GDM1 (cell line): ENCODE measurements at regions not wholly inside any gene's neighbourhood (a gene's known extent, or its start where the extent isn't known, plus 50 kb on each side); places are given as distances from the start of the nearest gene placed in this dataset.
"Not testable (repeated sequence)": the region's sequence is repeated elsewhere in the genome, so short reads cannot be mapped to it uniquely, and the experiment has no call there.

ENCODE experiments used
- DNase-seq: peaks from one replicate; lab custom pipeline; 2025; lab: John Stamatoyannopoulos, UW

DNA sequence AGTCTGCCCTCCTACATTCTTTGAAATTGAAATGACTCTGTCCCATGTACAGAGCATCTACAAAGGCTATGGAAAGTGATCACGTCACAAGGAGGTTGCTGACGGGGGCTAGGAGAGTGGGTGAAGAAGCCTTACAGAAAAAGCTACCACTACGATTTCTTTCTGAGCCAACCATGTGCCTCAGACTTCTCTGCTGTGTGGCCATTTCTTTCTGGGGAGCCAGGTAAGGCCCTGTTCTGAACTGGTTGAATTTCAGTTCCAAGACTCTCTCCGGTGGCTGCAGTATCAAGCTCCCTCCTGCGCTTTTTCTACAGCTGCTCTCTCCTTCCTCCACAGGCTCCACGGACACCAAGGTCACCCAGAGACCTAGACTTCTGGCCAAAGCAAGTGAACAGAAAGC lies 112.5 kb upstream of the PRSS1 start:
- DNase-seq: no peak

- DNase-seq: not testable (repeated sequence)
Observed at GRCh38 chr7:142636107-142636506, 113.2 kb upstream of the PRSS1 start.

DNA sequence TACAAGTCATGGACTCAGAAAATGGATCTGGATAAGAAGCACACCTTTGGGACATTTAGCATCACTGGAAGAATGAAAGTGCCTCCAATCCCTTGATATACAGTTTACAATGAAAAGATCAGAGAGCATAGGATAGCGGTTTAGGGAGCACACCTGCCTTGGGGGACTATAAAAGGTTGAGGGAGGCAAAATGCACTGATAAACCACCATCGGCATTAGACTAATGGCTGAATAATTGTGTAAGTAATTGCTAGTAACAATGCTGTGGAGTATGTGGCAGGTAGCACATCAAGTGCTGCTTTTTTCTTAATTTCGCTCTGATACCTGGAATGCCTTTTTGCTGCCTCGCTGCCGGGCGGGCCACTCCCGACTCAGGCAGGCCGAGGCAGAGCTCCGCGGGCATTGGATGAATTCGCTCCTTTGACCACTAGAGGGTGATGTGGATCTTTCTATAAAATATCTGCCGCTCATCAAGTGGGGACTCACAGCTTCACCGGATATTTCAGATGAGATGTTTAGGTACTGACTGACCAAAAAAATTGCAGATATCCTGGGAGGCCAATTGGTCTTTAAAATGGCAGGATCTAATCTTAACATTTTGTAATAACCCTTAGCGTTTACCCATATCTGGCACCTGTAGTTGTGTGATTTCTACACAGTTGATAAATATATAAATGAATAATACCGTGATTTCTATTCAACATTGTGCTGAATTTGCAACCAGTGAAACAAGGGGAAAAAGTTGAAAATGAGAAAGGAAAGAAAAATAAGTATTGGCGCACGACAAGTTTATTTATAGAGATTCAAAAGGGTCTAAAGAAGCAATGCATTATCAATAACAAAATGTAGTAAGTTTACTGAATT lies 116.8 kb upstream of the PRSS1 start:
- DNase-seq: peak; percentile 71

DNA sequence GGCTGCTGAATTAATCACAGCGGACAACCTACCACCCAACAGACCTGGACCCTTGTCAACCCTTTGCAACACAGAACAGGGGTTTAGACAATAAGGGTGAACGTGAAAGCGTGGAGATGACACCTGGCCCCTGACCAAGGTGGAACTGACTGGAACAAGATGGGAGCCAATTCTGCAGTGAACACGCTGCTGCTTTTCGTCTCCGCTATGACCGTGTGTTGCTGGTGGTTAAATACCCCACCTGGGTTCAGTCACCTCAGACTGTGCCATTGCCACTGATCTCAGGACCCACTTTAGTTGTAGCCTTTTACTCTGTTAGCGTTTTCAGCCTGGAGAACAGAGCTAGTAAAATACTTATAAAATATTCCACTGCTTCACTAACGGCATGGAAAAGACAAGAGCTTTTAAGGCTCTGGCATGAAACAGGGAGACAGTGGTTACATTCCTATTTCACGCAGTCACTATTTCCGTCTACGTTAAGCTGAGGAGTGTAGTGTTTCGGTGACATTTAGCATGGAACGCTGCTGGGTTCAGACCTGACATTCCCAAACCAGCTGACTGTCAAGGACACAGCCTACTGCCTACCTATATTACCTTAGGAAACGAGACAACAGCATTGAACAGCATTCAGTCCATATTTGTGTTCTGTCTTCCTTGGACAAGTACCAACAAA lies 119.5 kb upstream of the PRSS1 start:
- no peak for DNase-seq

- no peak for DNase-seq
Observed at GRCh38 chr7:142628945-142629344, 120.3 kb upstream of the PRSS1 start.

DNA sequence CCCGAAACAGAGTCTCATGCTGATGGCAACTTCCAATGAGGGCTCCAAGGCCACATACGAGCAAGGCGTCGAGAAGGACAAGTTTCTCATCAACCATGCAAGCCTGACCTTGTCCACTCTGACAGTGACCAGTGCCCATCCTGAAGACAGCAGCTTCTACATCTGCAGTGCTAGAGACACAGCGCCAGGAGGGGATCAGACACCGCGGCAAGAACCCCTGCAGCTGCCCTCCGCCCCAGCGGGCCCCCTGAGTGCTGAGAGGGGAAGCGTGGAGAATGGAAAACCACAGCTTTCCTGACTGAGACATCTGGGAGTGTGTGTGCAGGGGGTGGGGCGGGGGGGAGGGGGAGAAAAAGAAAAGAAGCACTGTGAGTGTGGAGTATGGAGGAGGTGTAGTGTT lies 122.0 kb upstream of the PRSS1 start:
- DNase-seq: peak; percentile 39

DNA sequence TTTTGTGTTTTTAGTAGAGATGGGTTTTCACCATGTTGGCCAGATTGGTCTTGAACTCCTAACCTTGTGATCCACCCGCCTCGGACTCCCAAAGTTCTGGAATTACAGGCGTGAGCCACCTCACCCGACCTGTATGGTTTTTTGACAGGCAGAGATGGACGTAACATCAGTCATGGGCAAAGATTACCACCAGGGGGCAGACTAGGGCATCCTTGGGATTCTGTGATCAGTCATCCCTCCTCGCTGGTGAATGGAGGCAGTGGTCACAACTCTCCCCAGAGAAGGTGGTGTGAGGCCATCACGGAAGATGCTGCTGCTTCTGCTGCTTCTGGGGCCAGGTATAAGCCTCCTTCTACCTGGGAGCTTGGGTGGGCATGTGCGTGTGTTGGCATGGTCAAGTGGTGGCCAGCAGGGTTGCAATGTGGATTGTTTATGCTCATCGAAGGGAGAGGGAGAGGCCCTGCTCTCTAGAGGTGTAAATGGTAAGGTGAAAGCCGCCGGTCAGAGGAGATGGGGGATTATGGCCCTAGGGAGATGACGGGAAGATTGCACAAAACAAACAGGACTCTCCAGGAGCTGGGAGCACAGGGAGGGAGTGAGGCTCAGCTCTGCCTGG lies 122.7 kb upstream of the PRSS1 start:
- peak; percentile 28 for DNase-seq

GRCh38 chr7:142625216-142625615 lies 124.1 kb upstream of the PRSS1 start:
- DNase-seq: not testable (repeated sequence)

- no peak for DNase-seq
Observed at GRCh38 chr7:142620402-142620801, 128.9 kb upstream of the PRSS1 start.

GRCh38 chr7:142618655-142619351 lies 130.5 kb upstream of the PRSS1 start:
- DNase-seq: no peak

- DNase-seq: no peak
Observed at GRCh38 chr7:142616842-142617241, 132.4 kb upstream of the PRSS1 start.

DNA sequence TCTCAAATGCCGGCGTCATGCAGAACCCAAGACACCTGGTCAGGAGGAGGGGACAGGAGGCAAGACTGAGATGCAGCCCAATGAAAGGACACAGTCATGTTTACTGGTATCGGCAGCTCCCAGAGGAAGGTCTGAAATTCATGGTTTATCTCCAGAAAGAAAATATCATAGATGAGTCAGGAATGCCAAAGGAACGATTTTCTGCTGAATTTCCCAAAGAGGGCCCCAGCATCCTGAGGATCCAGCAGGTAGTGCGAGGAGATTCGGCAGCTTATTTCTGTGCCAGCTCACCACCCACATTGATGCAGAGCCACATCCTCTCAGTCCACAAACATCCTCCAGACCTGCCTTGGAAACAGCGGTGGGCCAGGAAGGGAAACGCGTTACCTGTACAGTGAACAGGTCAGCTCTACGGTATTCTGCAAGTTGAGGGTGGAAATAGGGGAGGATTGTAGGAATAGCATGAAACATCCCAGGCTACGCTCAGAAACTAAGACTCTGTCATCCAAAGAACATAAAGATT lies 133.1 kb upstream of the PRSS1 start:
- DNase-seq: no peak

- DNase-seq: no peak
Observed at GRCh38 chr7:142615508-142615907, 133.8 kb upstream of the PRSS1 start.

DNA sequence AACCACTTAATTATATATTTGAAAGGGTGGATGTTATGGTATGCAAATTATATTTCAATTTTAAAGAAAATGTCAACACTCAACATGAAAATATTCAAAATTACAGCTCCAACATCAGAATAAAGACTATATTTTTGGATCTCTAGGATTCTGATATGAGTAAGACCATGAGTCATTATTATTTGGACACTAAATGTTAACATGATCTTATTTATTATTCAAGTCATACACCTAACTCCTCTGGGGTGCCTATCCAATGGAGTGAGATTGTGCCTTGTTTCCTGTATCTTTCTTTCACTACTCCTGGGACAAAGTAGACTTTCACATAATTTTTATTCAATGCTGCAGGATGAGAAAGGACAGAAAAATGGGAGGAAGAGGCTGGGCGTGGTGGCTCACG lies 135.2 kb upstream of the PRSS1 start:
- no peak for DNase-seq

- DNase-seq: peak; percentile 52
Observed at GRCh38 chr7:142612237-142612881, 136.9 kb upstream of the PRSS1 start.

- no peak for DNase-seq
Observed at GRCh38 chr7:142611566-142612236, 137.6 kb upstream of the PRSS1 start.

GRCh38 chr7:142608630-142609428 lies 140.4 kb upstream of the PRSS1 start:
- DNase-seq: peak; percentile 17

- DNase-seq: no peak
Observed at GRCh38 chr7:142607351-142607750, 141.9 kb upstream of the PRSS1 start.

DNA sequence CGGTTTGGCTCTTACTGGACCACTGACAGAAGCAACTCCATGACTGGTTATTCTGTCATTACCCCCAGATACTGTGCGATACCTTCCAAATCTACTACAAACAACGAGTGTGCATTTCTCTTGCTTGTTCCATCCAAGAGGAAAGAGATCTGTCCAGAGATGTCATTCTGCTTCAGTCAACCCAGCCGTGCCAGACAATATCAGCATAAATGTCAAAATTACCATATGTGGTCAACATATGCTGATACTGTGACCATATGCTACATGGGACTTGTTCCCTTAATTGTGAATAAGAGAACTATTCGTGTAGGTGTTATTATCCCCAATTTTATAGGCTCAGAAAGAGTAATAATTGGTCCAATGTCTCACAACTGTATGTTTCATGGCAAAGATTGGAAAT lies 143.2 kb upstream of the PRSS1 start:
- DNase-seq: no peak

DNA sequence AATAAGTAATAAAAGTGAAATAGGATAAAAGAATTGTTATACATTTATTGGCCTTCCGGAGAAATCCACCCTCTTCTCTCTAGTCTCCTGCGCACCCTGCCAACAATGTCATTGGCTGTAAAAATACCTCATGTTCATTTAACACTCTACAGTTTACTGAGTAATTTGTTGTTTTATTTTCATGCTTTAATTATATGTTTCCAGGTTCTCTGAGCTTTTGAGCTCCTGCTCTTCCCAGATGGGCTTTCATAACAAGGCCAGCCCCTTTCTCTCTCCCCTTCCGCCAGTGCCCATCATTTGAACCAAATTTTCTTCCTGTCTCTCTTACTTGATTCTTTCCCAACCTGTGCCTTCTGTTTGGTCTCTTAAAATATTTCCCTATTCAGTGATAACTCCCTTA lies 144.6 kb upstream of the PRSS1 start:
- no peak for DNase-seq
